Lower lobe of right lung (tissue), 2 donors: ENCODE measurements at regions not wholly inside any gene's neighbourhood (a gene's known extent, or its start where the extent isn't known, plus 50 kb on each side); places are given as distances from the start of the nearest gene placed in this dataset.

Experiments used
- ATAC-seq, 2 donors: fragments of 200-7000 bp; cut with Tn5 transposase; one replicate each; pipeline ENCODE4 v1.9.1; 2020 to 2022; ENCODE audit warnings: mild to moderate bottlenecking in 2 of 2, moderate library complexity in 2 of 2
- DNase-seq: peaks from one replicate; pipeline ENCODE4 v3.0.0-alpha.2; 2020
- H3K27ac ChIP-seq: fragments of 200-600 bp; one replicate; pipeline ENCODE4 v1.8.0; 2022
- H3K27me3 ChIP-seq: fragments of 200-600 bp; one replicate; pipeline ENCODE4 v1.8.0; 2022; ENCODE audit warnings: low read depth
- H3K36me3 ChIP-seq: fragments of 200-600 bp; one replicate; pipeline ENCODE4 v1.8.0; 2022; ENCODE audit warnings: mild to moderate bottlenecking
- H3K4me1 ChIP-seq: fragments of 200-600 bp; one replicate; pipeline ENCODE4 v1.8.0; 2022
- H3K4me3 ChIP-seq: fragments of 200-600 bp; one replicate; pipeline ENCODE4 v1.8.0; 2022; ENCODE audit warnings: mild to moderate bottlenecking
- H3K9me3 ChIP-seq: fragments of 200-600 bp; one replicate; pipeline ENCODE4 v1.8.0; 2022
- CTCF ChIP-seq: fragments of 200-600 bp; IDR thresholded peaks from one replicate; pipeline ENCODE4 v1.8.0; 2022; ENCODE audit warnings: antibody characterized with exemption, mild to moderate bottlenecking
- intact Hi-C: fragments of 100-400 bp; cut with DNase I; formaldehyde crosslinking; loops from one replicate; pipeline ENCODE4 v1.11.0; 2022
- donor health status: DM: no; HTN: yes; CAD: no; lungs with severe emphysema.

DNA sequence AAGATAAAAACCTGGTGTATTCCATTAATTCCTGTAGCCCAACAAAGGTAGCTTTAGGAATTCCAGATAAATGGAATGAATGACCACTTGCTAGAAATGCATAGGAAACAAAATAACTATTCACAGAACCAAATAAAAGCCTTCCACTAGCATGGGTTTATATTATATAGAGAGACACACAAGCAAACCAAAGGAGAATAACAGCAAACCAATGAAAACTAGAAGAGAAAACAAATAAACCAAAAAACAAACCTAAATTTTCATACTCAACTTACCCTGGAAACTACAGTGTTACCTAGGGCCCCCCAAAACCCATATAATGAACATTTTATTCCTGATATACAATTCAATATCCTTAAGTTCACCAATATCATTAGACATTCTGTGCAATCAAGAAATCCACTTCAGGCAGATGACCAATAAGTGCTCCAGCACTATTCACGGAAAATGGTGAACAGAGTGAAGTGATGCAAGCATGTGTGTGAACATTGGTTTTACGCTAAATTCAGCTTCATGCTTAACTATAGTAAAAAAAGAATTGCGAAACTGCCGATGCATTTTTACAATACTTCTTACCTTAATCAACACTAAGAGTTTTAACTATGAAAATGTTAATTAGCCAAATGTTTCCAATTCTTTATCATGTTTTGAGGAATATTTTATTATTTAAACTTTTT is 1108.4 kb upstream of the TMEM132C start:
- Histone ChIP-seq H3K36me3 (no peaks in the 10 kb centered on the region), H3K27me3 (no peaks in the 10 kb centered on the region), H3K4me1 (no peaks in the 10 kb centered on the region), H3K9me3 (no peaks in the 10 kb centered on the region), H3K27ac (no peak overlapping the region), H3K4me3 (no peak overlapping the region)
- ATAC-seq (no peak), DNase-seq (no peak)
- no peak for TF ChIP-seq CTCF
- intact Hi-C loops = no loop called here

- Histone ChIP-seq H3K4me3 (no peak overlapping the region), H3K9me3 (no peaks in the 10 kb centered on the region), H3K4me1 (peaks cover 2% of the 10 kb centered on the region), H3K27me3 (no peaks in the 10 kb centered on the region), H3K36me3 (no peaks in the 10 kb centered on the region), H3K27ac (no peak overlapping the region)
- ATAC-seq = no peak
- no peak for DNase-seq
- TF ChIP-seq CTCF = no peak
- intact Hi-C loops = no loop called here
These were observed 1105.5 kb upstream of the TMEM132C start for GRCh38 chr12:127161466-127161865.

- no peak for TF ChIP-seq CTCF
- Histone ChIP-seq H3K9me3 (no peaks in the 10 kb centered on the region), H3K4me3 (no peak overlapping the region), H3K4me1 (peaks cover 5% of the 10 kb centered on the region), H3K27ac (no peak overlapping the region), H3K27me3 (no peaks in the 10 kb centered on the region), H3K36me3 (no peaks in the 10 kb centered on the region)
- no peak for ATAC-seq
- intact Hi-C loops = no loop called here
- no peak for DNase-seq
These were observed 1104.7 kb upstream of the TMEM132C start for GRCh38 chr12:127162307-127162706.

DNA sequence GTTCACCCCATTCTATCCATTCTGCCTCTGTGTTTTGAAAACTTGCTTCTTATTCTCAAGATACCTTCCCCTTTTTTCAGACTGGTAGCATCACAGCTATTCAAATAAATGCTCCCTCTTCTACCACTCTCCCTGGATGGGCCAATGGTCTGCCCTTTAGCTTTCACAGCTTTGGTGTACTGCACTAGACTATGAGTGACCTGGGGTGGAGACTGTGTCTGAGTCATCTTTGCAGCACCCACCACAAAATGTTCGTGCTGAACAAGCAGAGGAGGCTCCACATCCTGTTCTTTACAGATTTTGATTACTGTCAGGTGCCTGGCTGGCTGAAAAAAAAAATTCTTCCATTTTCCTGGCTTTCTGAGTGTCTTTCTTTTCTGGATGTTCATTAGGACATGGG is 1104.1 kb upstream of the TMEM132C start:
- peak overlapping the region; percentile 21 for H3K27ac ChIP-seq
- H3K4me3 ChIP-seq = no peak overlapping the region
- no peak for ATAC-seq
- no peaks in the 10 kb centered on the region for H3K9me3 ChIP-seq
- H3K36me3 ChIP-seq = no peaks in the 10 kb centered on the region
- no peak for TF ChIP-seq CTCF
- H3K27me3 ChIP-seq = no peaks in the 10 kb centered on the region
- intact Hi-C loops = no loop called here
- DNase-seq = no peak
- peaks cover 5% of the 10 kb centered on the region for H3K4me1 ChIP-seq

DNA sequence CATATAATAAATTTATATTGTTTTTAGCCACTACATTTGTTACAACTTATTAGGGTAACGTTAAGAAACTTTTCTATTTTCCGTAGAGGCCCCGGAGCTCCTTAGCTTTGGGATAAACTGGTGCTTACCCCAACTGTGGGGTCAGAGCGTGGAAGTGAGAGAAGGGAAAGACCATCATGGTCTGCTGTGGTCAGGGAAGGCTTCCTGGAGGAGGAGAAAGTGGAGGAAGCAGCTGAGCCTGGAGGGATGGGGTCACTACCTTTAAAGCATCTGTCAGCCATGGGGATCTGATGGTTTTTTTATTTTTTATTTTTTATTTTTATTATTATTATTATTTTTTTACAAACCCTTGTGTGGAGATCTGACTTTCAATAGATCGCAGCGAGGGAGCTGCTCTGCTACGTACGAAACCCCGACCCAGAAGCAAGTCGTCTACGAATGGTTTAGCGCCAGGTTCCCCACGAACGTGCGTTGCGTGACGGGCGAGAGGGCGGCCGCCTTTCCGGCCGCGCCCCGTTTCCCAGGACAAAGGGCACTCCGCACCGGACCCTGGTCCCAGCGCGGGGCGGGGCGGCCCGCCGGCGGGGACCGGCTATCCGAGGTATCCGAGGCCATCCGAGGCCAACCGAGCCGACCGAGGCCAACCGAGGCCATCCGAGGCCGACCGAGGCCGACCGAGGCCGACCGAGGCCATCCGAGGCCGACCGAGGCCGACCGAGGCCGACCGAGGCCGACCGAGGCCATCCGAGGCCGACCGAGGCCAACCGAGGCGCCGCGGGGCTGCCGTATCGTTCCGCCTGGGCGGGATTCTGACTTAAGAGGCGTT is 1101.2 kb upstream of the TMEM132C start:
- TF ChIP-seq CTCF = no peak
- Histone ChIP-seq H3K27ac (peak overlapping the region; percentile 77), H3K4me1 (peaks cover 5% of the 10 kb centered on the region), H3K27me3 (no peaks in the 10 kb centered on the region), H3K36me3 (no peaks in the 10 kb centered on the region), H3K4me3 (peak overlapping the region; percentile 55), H3K9me3 (no peaks in the 10 kb centered on the region)
- intact Hi-C loops = no loop called here
- peak; percentile 88 for DNase-seq
- ATAC-seq = peak; percentile 99
